BLaER1 (cell line): ENCODE measurements at regions not wholly inside any gene's neighbourhood (a gene's known extent, or its start where the extent isn't known, plus 50 kb on each side); places are given as distances from the start of the nearest gene placed in this dataset.
"Not testable (repeated sequence)": the region's sequence is repeated elsewhere in the genome, so short reads cannot be mapped to it uniquely, and the experiment has no call there.

Experiments
- H3K27ac ChIP-seq: shearing (Covaris generic); formaldehyde crosslinking; 2 replicates; pipeline ENCODE4 v1.8.1; 2022
- H3K27me3 ChIP-seq: shearing (Covaris generic); formaldehyde crosslinking; 2 replicates; pipeline ENCODE4 v1.8.1; 2022
- H3K36me3 ChIP-seq: shearing (Covaris generic); formaldehyde crosslinking; 2 replicates; pipeline ENCODE4 v1.8.1; 2022
- H3K4me1 ChIP-seq: shearing (Covaris generic); formaldehyde crosslinking; 2 replicates; pipeline ENCODE4 v1.8.1; 2022
- H3K4me2 ChIP-seq: shearing (Covaris generic); formaldehyde crosslinking; 2 replicates; pipeline ENCODE4 v1.8.1; 2022
- H3K4me3 ChIP-seq: shearing (Covaris generic); formaldehyde crosslinking; 2 replicates; pipeline ENCODE4 v1.8.1; 2022
- H3K9ac ChIP-seq: shearing (Covaris generic); formaldehyde crosslinking; 2 replicates; pipeline ENCODE4 v1.8.1; 2022
- H3K9me3 ChIP-seq: shearing (Covaris generic); formaldehyde crosslinking; 2 replicates; pipeline ENCODE4 v1.8.1; 2022
- H4K20me1 ChIP-seq: shearing (Covaris generic); formaldehyde crosslinking; 2 replicates; pipeline ENCODE4 v1.8.1; 2022
- Cebpa-rat ChIP-seq: shearing (Covaris generic); IDR thresholded peaks from 2 replicates; pipeline ENCODE4 v1.8.1; 2022

DNA sequence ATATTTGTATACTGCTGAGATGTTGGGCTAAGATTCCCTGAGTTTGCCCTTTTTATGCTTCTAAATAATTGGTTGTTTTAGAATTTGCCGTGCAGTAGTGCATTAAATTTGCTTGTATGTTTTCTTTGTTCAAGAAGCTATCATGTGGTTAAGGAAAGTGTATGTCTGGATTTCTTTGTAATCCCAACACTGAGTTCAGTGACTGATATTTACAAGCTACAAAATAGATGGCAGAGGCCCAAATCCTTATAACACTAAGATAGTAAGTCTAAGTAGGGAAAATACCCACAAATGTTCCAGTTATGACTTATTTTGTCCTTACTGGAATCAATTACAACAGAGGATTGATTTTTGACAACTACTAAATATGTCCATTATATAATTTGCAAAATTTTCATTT, 435.0 kb upstream of the KLF12 start:
- no peak overlapping the region for H3K9ac ChIP-seq
- no peaks in the 10 kb centered on the region for H3K4me1 ChIP-seq
- no peak overlapping the region for H3K4me3 ChIP-seq
- no peaks in the 10 kb centered on the region for H3K9me3 ChIP-seq
- no peak overlapping the region for H3K27ac ChIP-seq
- no peaks in the 10 kb centered on the region for H4K20me1 ChIP-seq
- TF ChIP-seq Cebpa-rat, result no peak
- H3K4me2 ChIP-seq, result no peak overlapping the region
- H3K36me3 ChIP-seq, result no peaks in the 10 kb centered on the region
- H3K27me3 ChIP-seq, result no peaks in the 10 kb centered on the region

GRCh38 chr13:74567485-74567884, 433.3 kb upstream of the KLF12 start:
- Histone ChIP-seq H4K20me1 (no peaks in the 10 kb centered on the region), H3K27ac (no peak overlapping the region), H3K4me3 (no peak overlapping the region), H3K4me1 (no peaks in the 10 kb centered on the region), H3K4me2 (no peak overlapping the region), H3K36me3 (no peaks in the 10 kb centered on the region), H3K9ac (no peak overlapping the region), H3K9me3 (no peaks in the 10 kb centered on the region), H3K27me3 (no peaks in the 10 kb centered on the region)
- no peak for TF ChIP-seq Cebpa-rat

GRCh38 chr13:74562381-74562780, 428.2 kb upstream of the KLF12 start:
- no peaks in the 10 kb centered on the region for H3K9me3 ChIP-seq
- no peaks in the 10 kb centered on the region for H3K27me3 ChIP-seq
- H3K27ac ChIP-seq, result no peak overlapping the region
- H3K4me2 ChIP-seq, result no peak overlapping the region
- no peaks in the 10 kb centered on the region for H4K20me1 ChIP-seq
- TF ChIP-seq Cebpa-rat, result no peak
- H3K36me3 ChIP-seq, result no peaks in the 10 kb centered on the region
- H3K4me3 ChIP-seq, result no peak overlapping the region
- H3K9ac ChIP-seq, result no peak overlapping the region
- H3K4me1 ChIP-seq, result peaks cover 15% of the 10 kb centered on the region

DNA sequence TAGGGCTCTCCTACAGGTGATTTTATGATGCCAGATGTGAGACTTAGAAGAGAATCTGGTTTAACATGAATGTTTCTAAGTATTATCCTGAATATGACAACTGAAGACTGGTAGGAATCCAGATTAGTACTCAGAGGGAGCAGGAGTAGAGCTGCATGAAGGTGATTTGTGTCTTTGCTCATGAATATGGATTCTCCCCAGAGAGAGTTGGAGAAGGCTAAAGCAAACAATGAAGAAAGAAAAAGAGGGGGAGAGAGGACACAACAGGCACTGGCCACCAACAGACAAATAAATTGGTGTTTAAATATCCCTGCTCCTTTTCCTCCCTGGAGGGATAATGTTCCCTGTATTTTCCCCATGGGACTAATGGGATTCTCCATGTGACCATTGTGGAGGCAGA, 427.0 kb upstream of the KLF12 start:
- Histone ChIP-seq H3K36me3 (no peaks in the 10 kb centered on the region), H3K4me1 (peaks cover 15% of the 10 kb centered on the region), H4K20me1 (no peaks in the 10 kb centered on the region), H3K4me3 (no peak overlapping the region), H3K27ac (no peak overlapping the region), H3K9ac (no peak overlapping the region), H3K9me3 (no peaks in the 10 kb centered on the region), H3K4me2 (no peak overlapping the region), H3K27me3 (no peaks in the 10 kb centered on the region)
- TF ChIP-seq Cebpa-rat, result no peak

DNA sequence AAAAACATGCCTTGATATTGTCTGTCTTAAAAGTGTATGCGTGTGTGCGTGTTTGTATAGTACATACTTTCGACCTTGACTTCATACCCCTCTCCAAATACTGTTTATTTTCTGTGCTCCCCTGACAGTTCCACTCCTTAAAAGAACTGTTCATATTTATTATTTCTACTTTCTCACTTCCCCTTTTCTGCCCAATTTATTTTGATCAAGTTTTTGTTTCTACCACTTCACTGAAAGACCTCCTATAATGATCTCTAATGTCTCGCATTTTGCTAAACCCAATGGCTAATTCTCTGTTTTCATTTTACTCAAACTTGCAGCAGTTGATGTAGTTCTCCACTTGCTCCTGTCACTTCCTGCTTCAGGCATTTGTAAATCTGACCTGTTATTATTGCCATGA, 426.1 kb upstream of the KLF12 start:
- H3K4me3 ChIP-seq, result no peak overlapping the region
- H4K20me1 ChIP-seq, result no peaks in the 10 kb centered on the region
- H3K27ac ChIP-seq, result no peak overlapping the region
- no peak for TF ChIP-seq Cebpa-rat
- H3K36me3 ChIP-seq, result no peaks in the 10 kb centered on the region
- H3K9me3 ChIP-seq, result no peaks in the 10 kb centered on the region
- H3K27me3 ChIP-seq, result no peaks in the 10 kb centered on the region
- H3K4me1 ChIP-seq, result peaks cover 15% of the 10 kb centered on the region
- peak overlapping the region; percentile 43 for H3K4me2 ChIP-seq
- H3K9ac ChIP-seq, result no peak overlapping the region

- Histone ChIP-seq H3K27ac (no peak overlapping the region), H3K4me2 (no peak overlapping the region), H3K9ac (no peak overlapping the region), H4K20me1 (no peaks in the 10 kb centered on the region), H3K4me1 (peaks cover 15% of the 10 kb centered on the region), H3K4me3 (no peak overlapping the region), H3K9me3 (no peaks in the 10 kb centered on the region), H3K27me3 (no peaks in the 10 kb centered on the region), H3K36me3 (no peaks in the 10 kb centered on the region)
- TF ChIP-seq Cebpa-rat, result no peak
These were observed 423.7 kb upstream of the KLF12 start for GRCh38 chr13:74557870-74558269.

- no peaks in the 10 kb centered on the region for H3K27me3 ChIP-seq
- no peak overlapping the region for H3K27ac ChIP-seq
- no peak overlapping the region for H3K9ac ChIP-seq
- no peak for TF ChIP-seq Cebpa-rat
- no peaks in the 10 kb centered on the region for H4K20me1 ChIP-seq
- H3K36me3 ChIP-seq, result no peaks in the 10 kb centered on the region
- H3K4me1 ChIP-seq, result peaks cover 11% of the 10 kb centered on the region
- H3K9me3 ChIP-seq, result no peaks in the 10 kb centered on the region
- H3K4me2 ChIP-seq, result no peak overlapping the region
- no peak overlapping the region for H3K4me3 ChIP-seq
These were observed 421.6 kb upstream of the KLF12 start for GRCh38 chr13:74555651-74556420.

- no peak overlapping the region for H3K4me3 ChIP-seq
- no peaks in the 10 kb centered on the region for H3K36me3 ChIP-seq
- H3K9ac ChIP-seq, result no peak overlapping the region
- H3K27me3 ChIP-seq, result no peaks in the 10 kb centered on the region
- no peak overlapping the region for H3K4me2 ChIP-seq
- TF ChIP-seq Cebpa-rat, result no peak
- H3K27ac ChIP-seq, result no peak overlapping the region
- no peaks in the 10 kb centered on the region for H4K20me1 ChIP-seq
- peaks cover 6% of the 10 kb centered on the region for H3K4me1 ChIP-seq
- no peaks in the 10 kb centered on the region for H3K9me3 ChIP-seq
These were observed 421.0 kb upstream of the KLF12 start for GRCh38 chr13:74555276-74555625.

DNA sequence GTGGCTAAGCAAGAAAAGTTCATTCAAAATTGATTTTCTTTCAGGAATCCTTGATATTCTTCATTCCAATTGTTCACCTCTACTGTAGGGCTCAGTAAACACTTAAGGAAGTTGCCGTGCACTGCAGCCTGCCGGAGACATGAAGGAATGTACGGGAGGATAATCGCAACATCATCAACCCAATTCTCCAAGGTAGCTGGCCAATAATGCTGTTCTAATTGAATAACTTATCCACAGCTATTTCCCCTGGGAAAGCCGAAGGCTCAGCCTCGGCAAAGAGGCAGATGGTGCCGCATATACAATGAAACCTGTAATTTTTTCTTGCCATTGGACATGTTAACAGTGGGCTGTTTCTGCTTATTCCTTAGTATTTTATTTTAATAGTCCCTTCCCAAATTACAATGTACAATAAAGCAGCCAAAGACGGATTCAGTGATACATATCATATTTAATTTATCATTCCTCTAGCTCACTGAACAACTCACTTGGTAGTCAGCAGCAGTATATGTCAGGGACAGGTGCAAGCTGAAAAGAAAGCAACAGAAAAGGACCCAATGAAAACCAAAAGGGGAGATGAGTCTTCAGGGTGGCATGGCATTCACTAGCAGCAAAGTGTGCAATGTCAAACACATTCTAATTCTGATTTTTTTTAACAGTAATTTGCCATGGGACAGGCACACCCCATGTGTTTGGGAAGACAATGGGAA, 420.5 kb upstream of the KLF12 start:
- no peak overlapping the region for H3K9ac ChIP-seq
- no peak for TF ChIP-seq Cebpa-rat

DNA sequence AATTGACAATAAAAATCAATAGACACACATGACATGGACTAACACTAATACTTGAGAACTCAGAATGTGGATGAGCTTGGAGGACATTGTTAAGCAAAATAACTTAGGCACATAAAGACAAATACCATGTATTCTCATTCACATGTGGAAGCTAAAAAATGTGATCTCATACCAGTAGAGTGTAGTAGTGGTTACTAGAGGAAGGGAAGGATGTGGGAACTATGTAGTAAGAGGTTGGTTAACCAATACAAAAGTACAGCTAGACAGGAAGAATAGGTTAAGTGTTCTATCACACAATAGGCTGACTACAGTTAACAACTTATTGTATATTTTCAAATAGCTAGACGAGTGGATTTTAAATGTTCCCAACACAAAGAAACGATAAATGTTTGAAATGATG, 415.8 kb upstream of the KLF12 start:
- no peak overlapping the region for H3K4me2 ChIP-seq
- no peak for TF ChIP-seq Cebpa-rat
- no peak overlapping the region for H3K9ac ChIP-seq
- H3K36me3 ChIP-seq, result no peaks in the 10 kb centered on the region
- no peaks in the 10 kb centered on the region for H3K4me1 ChIP-seq
- no peaks in the 10 kb centered on the region for H3K27me3 ChIP-seq
- H3K27ac ChIP-seq, result no peak overlapping the region
- H3K9me3 ChIP-seq, result no peaks in the 10 kb centered on the region
- H4K20me1 ChIP-seq, result no peaks in the 10 kb centered on the region
- no peak overlapping the region for H3K4me3 ChIP-seq

More for the DNA sequence above, 420.5 kb upstream of the KLF12 start:
- Histone ChIP-seq H3K4me2 (no peak overlapping the region), H3K9me3 (no peaks in the 10 kb centered on the region), H4K20me1 (no peaks in the 10 kb centered on the region), H3K4me1 (peaks cover under 1% of the 10 kb centered on the region; the same call in 1 of the 2 replicates), H3K4me3 (no peak overlapping the region), H3K36me3 (no peaks in the 10 kb centered on the region), H3K27me3 (no peaks in the 10 kb centered on the region), H3K27ac (no peak overlapping the region)

DNA sequence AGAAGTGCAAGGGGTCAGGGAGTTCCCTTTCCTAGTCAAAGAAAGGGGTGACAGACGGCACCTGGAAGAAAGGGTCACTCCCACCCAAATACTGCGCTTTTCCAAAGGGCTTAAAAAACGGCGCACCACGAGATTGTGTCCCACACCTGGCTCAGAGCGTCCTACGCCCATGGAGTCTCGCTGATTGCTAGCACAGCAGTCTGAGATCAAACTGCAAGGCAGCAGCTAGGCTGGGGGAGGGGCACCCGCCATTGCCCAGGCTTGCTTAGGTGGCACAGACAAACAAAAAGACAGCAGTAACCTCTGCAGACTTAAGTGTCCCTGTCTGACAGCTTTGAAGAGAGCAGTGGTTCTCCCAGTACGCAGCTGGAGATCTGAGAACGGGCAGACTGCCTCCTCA, 402.4 kb upstream of the KLF12 start:
- not testable (repeated sequence) for H3K4me3 ChIP-seq, H3K27ac ChIP-seq, H4K20me1 ChIP-seq, H3K9me3 ChIP-seq, H3K4me2 ChIP-seq, H3K4me1 ChIP-seq, H3K36me3 ChIP-seq, H3K9ac ChIP-seq, H3K27me3 ChIP-seq
